ENCODE measurements at regions not wholly inside any gene's neighbourhood (a gene's known extent, or its start where the extent isn't known, plus 50 kb on each side); places are given as distances from the start of the nearest gene placed in this dataset.

- TF ChIP-seq CTCF (IDR thresholded peaks at IDR 0.05; ENCODE audit: extremely low read depth in 1 of 2, insufficient read depth in 1 of 2, low read depth in 1 of 2, low read length in 2 of 2) (no peak), POLR2A (IDR thresholded peaks at IDR 0.05; ENCODE audit: low read depth, low read length) (no peak), POLR2AphosphoS5 (IDR thresholded peaks at IDR 0.05; ENCODE audit: insufficient read depth, low read depth, low read length) (no peak), EZH2 (IDR thresholded peaks at IDR 0.05; ENCODE audit: borderline replicate concordance, low read depth, low read length, severe bottlenecking) (no peak), JUN (IDR thresholded peaks at IDR 0.05; ENCODE audit: borderline replicate concordance, insufficient read depth, insufficient read length, low read depth) (no peak), GATA2 (IDR thresholded peaks at IDR 0.05; ENCODE audit: insufficient read depth, insufficient read length, low read depth, low read length) (no peak), FOS (IDR thresholded peaks at IDR 0.05; ENCODE audit: borderline replicate concordance, insufficient read depth, low read length) (no peak), MYC (IDR thresholded peaks at IDR 0.05; ENCODE audit: low read depth, low read length) (no peak), MAX (IDR thresholded peaks at IDR 0.05; ENCODE audit: insufficient read depth, insufficient read length) (no peak)
These were observed 148.7 kb upstream of the CTSO start for GRCh38 chr4:156102411-156102810.

Measured in endothelial cell of umbilical vein (primary cell).